ENCODE measurements at regions not wholly inside any gene's neighbourhood (a gene's known extent, or its start where the extent isn't known, plus 50 kb on each side); places are given as distances from the start of the nearest gene placed in this dataset.

GRCh38 chr1:4573526-4573925 lies 80.9 kb upstream of the AJAP1 start:
- no peak for DNase-seq (ENCODE audit: low read depth, low spot score)
- dilution Hi-C loops (cut with MboI; ENCODE audit: extremely low pct_ligation_motif_present, low sequenced_read_pairs) = no loop called here
- H3K27me3 ChIP-seq (ENCODE audit: control insufficient read depth in 2 of 2, insufficient read depth in 2 of 2, low read length in 2 of 2) = no peaks in the 10 kb centered on the region
- H3K79me2 ChIP-seq (ENCODE audit: control insufficient read depth, insufficient read depth, low read length) = no peaks in the 10 kb centered on the region
- intact Hi-C loops (cut with micrococcal nuclease) = no loop called here
- H4K20me1 ChIP-seq (replicated peaks; ENCODE audit: control insufficient read depth, extremely low read depth, insufficient read depth, low read length) = no peaks in the 10 kb centered on the region
- no peak for FAIRE-seq
- H3K9me3 ChIP-seq (replicated peaks; ENCODE audit: control insufficient read depth, insufficient read depth, low read length) = peaks cover 3% of the 10 kb centered on the region
- H3K27ac ChIP-seq (ENCODE audit: insufficient read depth, low read depth, low read length) = no peak overlapping the region
- H3K9ac ChIP-seq (replicated peaks; ENCODE audit: extremely low read depth, insufficient read depth, low read length) = no peak overlapping the region
- no peaks in the 10 kb centered on the region for H3K36me3 ChIP-seq (ENCODE audit: control insufficient read depth in 2 of 2, extremely low read depth in 1 of 2, insufficient read depth in 2 of 2, low read length in 2 of 2)
- no peaks in the 10 kb centered on the region for H3K9me1 ChIP-seq (replicated peaks; ENCODE audit: control insufficient read depth, extremely low read depth, insufficient read depth, low read length)
- H3K4me1 ChIP-seq (ENCODE audit: control insufficient read depth, extremely low read depth, insufficient read depth, low read length) = no peaks in the 10 kb centered on the region
- no peak overlapping the region for H3K4me2 ChIP-seq (ENCODE audit: insufficient read depth, low read length)
- no peak overlapping the region for H3K4me3 ChIP-seq (replicated peaks in 1 of 3; ENCODE audit: insufficient read depth in 1 of 3, low read depth in 1 of 3, low read length in 3 of 3)
- no peak for TF ChIP-seq MYC (IDR thresholded peaks at IDR 0.05; ENCODE audit: low read depth, low read length)
- TF ChIP-seq FOS (IDR thresholded peaks at IDR 0.05; ENCODE audit: borderline replicate concordance, insufficient read depth, low read length) = no peak
- no peak for TF ChIP-seq POLR2AphosphoS5 (IDR thresholded peaks at IDR 0.05; ENCODE audit: insufficient read depth, low read depth, low read length)
- TF ChIP-seq GATA2 (IDR thresholded peaks at IDR 0.05; ENCODE audit: insufficient read depth, insufficient read length, low read depth, low read length) = no peak
- no peak for TF ChIP-seq JUN (IDR thresholded peaks at IDR 0.05; ENCODE audit: borderline replicate concordance, insufficient read depth, insufficient read length, low read depth)
- TF ChIP-seq, protein P1, sequence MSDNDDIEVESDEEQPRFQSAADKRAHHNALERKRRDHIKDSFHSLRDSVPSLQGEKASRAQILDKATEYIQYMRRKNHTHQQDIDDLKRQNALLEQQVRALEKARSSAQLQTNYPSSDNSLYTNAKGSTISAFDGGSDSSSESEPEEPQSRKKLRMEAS (IDR thresholded peaks at IDR 0.05; ENCODE audit: insufficient read depth, insufficient read length) = no peak
- no peak for TF ChIP-seq POLR2A (IDR thresholded peaks at IDR 0.05; ENCODE audit: low read depth, low read length)
- no peak for TF ChIP-seq EZH2 (IDR thresholded peaks at IDR 0.05; ENCODE audit: borderline replicate concordance, low read depth, low read length, severe bottlenecking)
- no peak for TF ChIP-seq CTCF (IDR thresholded peaks at IDR 0.05; ENCODE audit: extremely low read depth in 1 of 2, insufficient read depth in 1 of 2, low read depth in 1 of 2, low read length in 2 of 2)
- CTCF ChIA-PET = no interaction called here
- no peak overlapping the region for H2AFZ ChIP-seq (ENCODE audit: low read depth, low read length)
- no TSS peak for BruUV-seq (replicated peaks)
- POLR2A ChIA-PET = no interaction called here
